GM12878 (cell line): ENCODE measurements at regions not wholly inside any gene's neighbourhood (a gene's known extent, or its start where the extent isn't known, plus 50 kb on each side); places are given as distances from the start of the nearest gene placed in this dataset.

Source experiments
- ATAC-seq: fragments of 200-7000 bp; cut with Tn5 transposase; 3 replicates; pipeline ENCODE4 v1.9.1; 2020; ENCODE audit warnings: mild to moderate bottlenecking, moderate library complexity
- BruUV-seq: library from RNA; stranded (reverse); fragments of 400-500 nt; replicated peaks from 2 replicates; lab custom pipeline; 2021; lab: Mats Ljungman, UMichigan
- CTCF ChIA-PET: fragments of 300-600 bp; sonication (Branson Sonifier 250); formaldehyde crosslinking; extraction: SDS; loops from one replicate; lab custom pipeline; 2021; ENCODE audit warnings: inconsistent platforms; lab: Yijun Ruan, JAX
- POLR2A ChIA-PET: fragments of 350-600 bp; formaldehyde crosslinking; extraction: SDS; loops from one replicate; lab custom pipeline; 2021; ENCODE audit warnings: inconsistent platforms; lab: Charles Lee
- RAD21 ChIA-PET: fragments of 300-600 bp; sonication (Branson Sonifier 250); formaldehyde crosslinking; loops from one replicate; lab custom pipeline; 2023; ENCODE audit warnings: antibody characterized with exemption; ENCODE audit not compliant: unreplicated experiment; lab: Charles Lee
- SMC1A ChIA-PET: fragments of 300-600 bp; sonication (Branson Sonifier 250); formaldehyde crosslinking; loops from one replicate; lab custom pipeline; 2023; ENCODE audit not compliant: unreplicated experiment, uncharacterized antibody; lab: Charles Lee
- DNase-seq: peaks from one replicate; pipeline ENCODE4 v3.0.0-alpha.2; 2011; ENCODE audit warnings: low read depth, low spot score
- FAIRE-seq: peaks from 3 replicates; lab custom pipeline; 2011; peaks lifted over from hg19 to GRCh38; lab: Jason Lieb, UNC
- H2AFZ ChIP-seq: 2 replicates; pipeline ENCODE4 v1.6.0; 2011; ENCODE audit warnings: low read depth, low read length, control low read depth; ENCODE audit not compliant: control insufficient read depth
- H3K27ac ChIP-seq: 2 replicates; pipeline ENCODE4 v1.5.1; 2011; ENCODE audit warnings: control low read depth; ENCODE audit not compliant: control insufficient read depth, insufficient read depth
- H3K27me3 ChIP-seq, 2 experiments: replicated peaks in 1 of 2; 2 replicates each; pipeline versions ENCODE4 v1.6.0 to v1.6.1; 2011; ENCODE audit warnings: low read length in 1 of 2; ENCODE audit not compliant: control insufficient read depth in 2 of 2, insufficient read depth in 2 of 2
- H3K36me3 ChIP-seq, 2 experiments: 2 replicates each; pipeline ENCODE4 v1.5.1; 2011; ENCODE audit warnings: low read length in 1 of 2; ENCODE audit not compliant: control insufficient read depth in 2 of 2, insufficient read depth in 2 of 2
- H3K4me1 ChIP-seq: 2 replicates; pipeline ENCODE4 v1.6.1; 2011; ENCODE audit warnings: mild to moderate bottlenecking, low read length, moderate library complexity, mixed read lengths; ENCODE audit not compliant: control insufficient read depth, insufficient read depth
- H3K4me2 ChIP-seq: 2 replicates; pipeline ENCODE4 v1.6.0; 2011; ENCODE audit warnings: control low read depth; ENCODE audit not compliant: control insufficient read depth, insufficient read depth
- H3K4me3 ChIP-seq: fragments of 200-600 bp; sonication (generic); 2 replicates; pipeline ENCODE4 v1.5.1; 2016
- H3K79me2 ChIP-seq: 2 replicates; pipeline ENCODE4 v1.6.0; 2011; ENCODE audit warnings: low read length; ENCODE audit not compliant: control insufficient read depth, insufficient read depth
- H3K9ac ChIP-seq: 2 replicates; pipeline ENCODE4 v1.8.0; 2011; ENCODE audit warnings: low read length, control low read depth, mixed read lengths; ENCODE audit not compliant: control insufficient read depth, insufficient read depth
- H3K9me3 ChIP-seq: replicated peaks from 3 replicates; pipeline ENCODE4 v1.5.1; 2011; ENCODE audit warnings: mild to moderate bottlenecking, low read length; ENCODE audit not compliant: control insufficient read depth, insufficient read depth
- H4K20me1 ChIP-seq: 2 replicates; pipeline ENCODE4 v1.6.0; 2011; ENCODE audit not compliant: control insufficient read depth, insufficient read depth
- RFX5 ChIP-seq: IDR thresholded peaks from 2 replicates; pipeline ENCODE4 v1.6.1; 2011; ENCODE audit warnings: low read depth, low read length, improper control_type of control experiment
- TCF12 ChIP-seq: IDR thresholded peaks from 2 replicates; pipeline ENCODE4 v1.6.1; 2011; ENCODE audit warnings: low read depth, mild to moderate bottlenecking, low read length
- WGBS: methylation state at CpG from one replicate; pipeline ENCODE4 v1.1.6; 2016; ENCODE audit warnings: low lambda C conversion rate; ENCODE audit not compliant: insufficient replicate concordance, insufficient coverage; ENCODE audit errors: missing lambda C conversion rate; 5-methylcytosine and 5-hydroxymethylcytosine counted together
- in situ Hi-C: fragments of 300-500 bp; cut with MboI; formaldehyde crosslinking; loops from 9 replicates; pipeline ENCODE4 v1.14.3; 2018; ENCODE audit warnings: mixed read lengths
- intact Hi-C: fragments of 100-400 bp; cut with micrococcal nuclease; formaldehyde crosslinking; loops from one replicate; pipeline ENCODE4 v1.14.2; 2022; ENCODE audit not compliant: unreplicated experiment
- TF ChIP-seq, protein P1 (sequence below): IDR thresholded peaks from 2 replicates; pipeline ENCODE4 v1.6.1; 2011; ENCODE audit warnings: borderline replicate concordance, low read depth, mild to moderate bottlenecking, moderate library complexity, low read length; ENCODE audit not compliant: insufficient read depth, poor library complexity, severe bottlenecking

GRCh38 chr14:45308745-45309397 is 55.9 kb upstream of the MIS18BP1 start:
- WGBS, result 8% methylated on average over 1 of the region's 1 CpG
- CTCF ChIA-PET, result interaction anchor here (0.6 kb wide), 1 partner anchor 9 kb away, joined by 3 read pairs; no protein-coding TSS in a partner anchor
- H3K4me3 ChIP-seq, result no peak overlapping the region
- no TSS peak for BruUV-seq
- no peak overlapping the region for H3K4me2 ChIP-seq
- FAIRE-seq, result no peak
- in situ Hi-C loops, result no loop called here
- ATAC-seq, result no peak
- H3K79me2 ChIP-seq, result no peaks in the 10 kb centered on the region
- no peaks in the 10 kb centered on the region; a peak in 1 of 4 replicates for H3K27me3 ChIP-seq
- H3K27ac ChIP-seq, result no peak overlapping the region
- POLR2A ChIA-PET, result interaction anchor here (1.1 kb wide), 1 partner anchor 13 kb away, joined by 3 read pairs; no protein-coding TSS in a partner anchor
- intact Hi-C loops, result no loop called here
- DNase-seq, result no peak
- H3K9ac ChIP-seq, result no peak overlapping the region
- TF ChIP-seq, protein P1, sequence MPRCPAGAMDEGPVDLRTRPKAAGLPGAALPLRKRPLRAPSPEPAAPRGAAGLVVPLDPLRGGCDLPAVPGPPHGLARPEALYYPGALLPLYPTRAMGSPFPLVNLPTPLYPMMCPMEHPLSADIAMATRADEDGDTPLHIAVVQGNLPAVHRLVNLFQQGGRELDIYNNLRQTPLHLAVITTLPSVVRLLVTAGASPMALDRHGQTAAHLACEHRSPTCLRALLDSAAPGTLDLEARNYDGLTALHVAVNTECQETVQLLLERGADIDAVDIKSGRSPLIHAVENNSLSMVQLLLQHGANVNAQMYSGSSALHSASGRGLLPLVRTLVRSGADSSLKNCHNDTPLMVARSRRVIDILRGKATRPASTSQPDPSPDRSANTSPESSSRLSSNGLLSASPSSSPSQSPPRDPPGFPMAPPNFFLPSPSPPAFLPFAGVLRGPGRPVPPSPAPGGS, result no peak
- TF ChIP-seq TCF12 (no peak), RFX5 (no peak)
- H4K20me1 ChIP-seq, result no peaks in the 10 kb centered on the region
- no peaks in the 10 kb centered on the region for H3K4me1 ChIP-seq
- H3K9me3 ChIP-seq, result no peaks in the 10 kb centered on the region
- RAD21 ChIA-PET, result no interaction called here
- SMC1A ChIA-PET, result no interaction called here
- H3K36me3 ChIP-seq, result no peaks in the 10 kb centered on the region
- no peak overlapping the region for H2AFZ ChIP-seq
